Astrocyte (in vitro differentiated cells and primary cell): ENCODE measurements at regions not wholly inside any gene's neighbourhood (a gene's known extent, or its start where the extent isn't known, plus 50 kb on each side); places are given as distances from the start of the nearest gene placed in this dataset.

ENCODE experiments used
- CTCF ChIP-seq: IDR thresholded peaks from 2 replicates; pipeline ENCODE4 v1.5.1; 2011; ENCODE audit warnings: low read depth, mild to moderate bottlenecking, inconsistent platforms, low read length, moderate library complexity; ENCODE audit not compliant: insufficient read depth
- EZH2 ChIP-seq: IDR thresholded peaks from 2 replicates; pipeline ENCODE4 v1.6.1; 2012; ENCODE audit warnings: mild to moderate bottlenecking, low read length, inconsistent platforms; ENCODE audit not compliant: insufficient read depth

GRCh38 chr7:21215307-21215706 lies 212.6 kb upstream of the SP4 start:
- no peak for TF ChIP-seq CTCF
- no peak for TF ChIP-seq EZH2
